HG02970 (cell line): ENCODE measurements at regions not wholly inside any gene's neighbourhood (a gene's known extent, or its start where the extent isn't known, plus 50 kb on each side); places are given as distances from the start of the nearest gene placed in this dataset.

Experiments
- ATAC-seq: cut with Tn5 transposase; IDR thresholded peaks from one replicate; pipeline ENCODE4 v1.9.1; 2021; ENCODE audit warnings: mild to moderate bottlenecking, moderate library complexity, moderate number of reproducible peaks; ENCODE audit not compliant: unreplicated experiment, low FRiP score

- no peak for ATAC-seq
Measured at GRCh38 chr1:38213646-38214434, 167.2 kb upstream of the POU3F1 start.

- no peak for ATAC-seq
Measured at GRCh38 chr1:38210895-38211177, 164.2 kb upstream of the POU3F1 start.

GRCh38 chr1:38210021-38210894 is 163.7 kb upstream of the POU3F1 start:
- no peak for ATAC-seq

GRCh38 chr1:38208716-38209632 is 162.4 kb upstream of the POU3F1 start:
- no peak for ATAC-seq

- no peak for ATAC-seq
Measured at GRCh38 chr1:38207906-38208305, 161.3 kb upstream of the POU3F1 start.

- no peak for ATAC-seq
Measured at GRCh38 chr1:38207275-38207674, 160.7 kb upstream of the POU3F1 start.

GRCh38 chr1:38204698-38205097 is 158.1 kb upstream of the POU3F1 start:
- ATAC-seq: no peak

- no peak for ATAC-seq
Measured at GRCh38 chr1:38203441-38203840, 156.8 kb upstream of the POU3F1 start.

GRCh38 chr1:38201431-38201830 is 154.8 kb upstream of the POU3F1 start:
- no peak for ATAC-seq

- no peak for ATAC-seq
Measured at GRCh38 chr1:38198621-38199020, 152.0 kb upstream of the POU3F1 start.

GRCh38 chr1:38198099-38198498 is 151.5 kb upstream of the POU3F1 start:
- ATAC-seq: no peak

GRCh38 chr1:38197312-38198061 is 150.9 kb upstream of the POU3F1 start:
- ATAC-seq: no peak

GRCh38 chr1:38194472-38194871 is 147.9 kb upstream of the POU3F1 start:
- ATAC-seq: no peak

- ATAC-seq: no peak
Measured at GRCh38 chr1:38193040-38193439, 146.4 kb upstream of the POU3F1 start.

- no peak for ATAC-seq
Measured at GRCh38 chr1:38191461-38191860, 144.9 kb upstream of the POU3F1 start.

- ATAC-seq: no peak
Measured at GRCh38 chr1:38190983-38191382, 144.4 kb upstream of the POU3F1 start.

- ATAC-seq: no peak
Measured at GRCh38 chr1:38187552-38187951, 141.0 kb upstream of the POU3F1 start.

GRCh38 chr1:38186566-38186965 is 140.0 kb upstream of the POU3F1 start:
- ATAC-seq: no peak

GRCh38 chr1:38185913-38186312 is 139.3 kb upstream of the POU3F1 start:
- ATAC-seq: no peak

- no peak for ATAC-seq
Measured at GRCh38 chr1:38183747-38184146, 137.2 kb upstream of the POU3F1 start.
